CD14-positive monocyte (primary cell): ENCODE measurements at regions not wholly inside any gene's neighbourhood (a gene's known extent, or its start where the extent isn't known, plus 50 kb on each side); places are given as distances from the start of the nearest gene placed in this dataset.

Source experiments
- DNase-seq, 3 donors: peaks; one replicate each; pipeline ENCODE4 v3.0.0-alpha.2; 2011 to 2022
- H2AFZ ChIP-seq: 2 replicates; pipeline ENCODE4 v1.6.0; 2012; ENCODE audit warnings: mild to moderate bottlenecking, low read depth, low read length, inconsistent platforms; ENCODE audit not compliant: insufficient read depth, poor library complexity, severe bottlenecking
- H3K27ac ChIP-seq, 2 donors: 1 replicate in 1 of 2; 2 replicates in 1 of 2; pipeline ENCODE4 v1.5.1; 2012 to 2013; ENCODE audit warnings: low read length in 2 of 2, control low read depth in 1 of 2, inconsistent platforms in 1 of 2, low read depth in 1 of 2, mild to moderate bottlenecking in 1 of 2
- H3K27me3 ChIP-seq, 2 donors: one replicate each; pipeline versions ENCODE4 v1.6.0 to v1.6.1; 2011 to 2013; ENCODE audit warnings: low read length in 2 of 2; ENCODE audit not compliant: control insufficient read depth in 2 of 2, insufficient read depth in 2 of 2
- H3K36me3 ChIP-seq, 2 donors: replicated peaks in 1 of 2; 1 replicate in 1 of 2; 2 replicates in 1 of 2; pipeline versions ENCODE4 v1.5.1 to v1.6.1; 2012 to 2013; ENCODE audit warnings: low read length in 2 of 2, control low read depth in 1 of 2, inconsistent platforms in 1 of 2, mild to moderate bottlenecking in 1 of 2; ENCODE audit not compliant: insufficient read depth in 2 of 2, control insufficient read depth in 1 of 2
- H3K4me1 ChIP-seq, 2 donors: 1 replicate in 1 of 2; 2 replicates in 1 of 2; pipeline versions ENCODE4 v1.5.1 to v1.6.1; 2012 to 2013; ENCODE audit warnings: low read length in 2 of 2, control low read depth in 1 of 2, inconsistent platforms in 1 of 2, mild to moderate bottlenecking in 1 of 2, moderate library complexity in 1 of 2; ENCODE audit not compliant: insufficient read depth in 2 of 2, control insufficient read depth in 1 of 2
- H3K4me2 ChIP-seq: replicated peaks from 2 replicates; pipeline ENCODE3; 2012; ENCODE audit warnings: low read length, moderate library complexity, mild to moderate bottlenecking; ENCODE audit not compliant: poor library complexity, severe bottlenecking; ENCODE audit errors: extremely low read depth
- H3K4me3 ChIP-seq, 3 experiments: fragments of 200-600 bp in 1 of 3; sonication (generic) in 1 of 3; replicated peaks in 1 of 3; 1 replicate in 2 of 3; 2 replicates in 1 of 3; pipeline ENCODE4 v1.5.1; 2011 to 2013; ENCODE audit warnings: low read length in 3 of 3, mild to moderate bottlenecking in 3 of 3, control low read depth in 2 of 3, low read depth in 2 of 3, inconsistent platforms in 1 of 3, moderate library complexity in 1 of 3
- H3K79me2 ChIP-seq: 2 replicates; pipeline ENCODE4 v1.6.0; 2012; ENCODE audit warnings: mild to moderate bottlenecking, control low read depth, inconsistent platforms, low read length, moderate library complexity; ENCODE audit not compliant: insufficient read depth
- H3K9ac ChIP-seq: 2 replicates; pipeline ENCODE4 v1.6.0; 2017; ENCODE audit warnings: low read length, mild to moderate bottlenecking; ENCODE audit not compliant: insufficient read depth, poor library complexity, severe bottlenecking
- H3K9me3 ChIP-seq, 2 donors: replicated peaks in 1 of 2; 1 replicate in 1 of 2; 2 replicates in 1 of 2; pipeline versions ENCODE4 v1.5.1 to v1.6.1; 2012 to 2013; ENCODE audit warnings: low read length in 2 of 2, control low read depth in 1 of 2; ENCODE audit not compliant: control insufficient read depth in 1 of 2, insufficient read depth in 1 of 2
- H4K20me1 ChIP-seq: 2 replicates; pipeline ENCODE4 v1.6.0; 2012; ENCODE audit warnings: mild to moderate bottlenecking, low read length, control low read depth, moderate library complexity; ENCODE audit not compliant: insufficient read depth
- H3K27ac Mint-ChIP-seq, 7 donors: one replicate each; pipeline ENCODE4 v1.8.0; 2020; ENCODE audit warnings: mild to moderate bottlenecking in 7 of 7, mixed read lengths in 7 of 7, moderate library complexity in 6 of 7, inconsistent platforms in 2 of 7
- H3K27me3 Mint-ChIP-seq, 3 donors: one replicate each; pipeline ENCODE4 v1.8.0; 2021 to 2022; ENCODE audit warnings: low read depth in 3 of 3, mild to moderate bottlenecking in 3 of 3, mixed read lengths in 3 of 3, moderate library complexity in 3 of 3, inconsistent platforms in 1 of 3
- H3K36me3 Mint-ChIP-seq, 2 donors: one replicate each; pipeline ENCODE4 v1.8.0; 2020; ENCODE audit warnings: mixed read lengths in 2 of 2, inconsistent platforms in 1 of 2, mild to moderate bottlenecking in 1 of 2
- H3K4me1 Mint-ChIP-seq: one replicate; pipeline ENCODE4 v1.8.0; 2020; ENCODE audit warnings: mild to moderate bottlenecking, mixed read lengths
- H3K4me3 Mint-ChIP-seq, 2 donors: one replicate each; pipeline ENCODE4 v1.8.0; 2020; ENCODE audit warnings: mild to moderate bottlenecking in 2 of 2, mixed read lengths in 2 of 2, moderate library complexity in 1 of 2
- H3K9me3 Mint-ChIP-seq, 7 donors: one replicate each; pipeline ENCODE4 v1.8.0; 2020 to 2022; ENCODE audit warnings: mixed read lengths in 7 of 7, mild to moderate bottlenecking in 6 of 7, moderate library complexity in 6 of 7, inconsistent platforms in 2 of 7
- WGBS: methylation state at CpG from one replicate; pipeline ENCODE4 v1.1.5; 2013; ENCODE audit warnings: missing lambda C conversion rate; ENCODE audit not compliant: insufficient coverage; 5-methylcytosine and 5-hydroxymethylcytosine counted together
- intact Hi-C, 2 donors: fragments of 100-400 bp; cut with micrococcal nuclease; formaldehyde crosslinking; loops; one replicate each; pipeline versions ENCODE4 v1.15.0 to v1.15.1; 2023
- TF ChIP-seq, protein P1 (sequence below): fragments of 200-600 bp; IDR thresholded peaks from one replicate; pipeline ENCODE4 v1.8.0; 2022; ENCODE audit warnings: antibody characterized with exemption, mild to moderate bottlenecking

DNA sequence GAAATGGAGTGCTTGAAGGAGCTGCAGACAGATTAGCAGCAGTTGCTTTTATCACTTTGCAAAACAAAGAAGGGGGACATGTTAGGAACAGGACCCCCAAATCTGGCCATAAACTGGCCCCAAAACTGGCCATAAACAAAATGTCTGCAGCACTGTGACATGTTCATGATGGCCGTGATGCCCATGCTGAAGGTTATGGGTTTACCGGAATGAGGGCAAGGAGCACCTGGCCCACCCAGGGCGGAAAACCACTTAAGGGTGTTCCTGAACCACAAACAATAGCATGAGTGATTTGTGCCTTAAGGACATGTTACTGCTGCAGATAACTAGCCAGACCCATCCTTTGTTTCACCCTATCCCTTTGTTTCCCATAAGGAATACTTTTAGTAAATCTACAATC, 79.6 kb upstream of the GC start:
- no peaks in the 10 kb centered on the region for H3K4me1 Mint-ChIP-seq
- H3K4me3 ChIP-seq: no peak overlapping the region
- no peak overlapping the region for H3K27ac ChIP-seq
- H3K27ac Mint-ChIP-seq: no peak overlapping the region
- H3K9me3 ChIP-seq: peaks cover 12 to 24% of the 10 kb centered on the region in 2 donors
- TF ChIP-seq, protein P1, sequence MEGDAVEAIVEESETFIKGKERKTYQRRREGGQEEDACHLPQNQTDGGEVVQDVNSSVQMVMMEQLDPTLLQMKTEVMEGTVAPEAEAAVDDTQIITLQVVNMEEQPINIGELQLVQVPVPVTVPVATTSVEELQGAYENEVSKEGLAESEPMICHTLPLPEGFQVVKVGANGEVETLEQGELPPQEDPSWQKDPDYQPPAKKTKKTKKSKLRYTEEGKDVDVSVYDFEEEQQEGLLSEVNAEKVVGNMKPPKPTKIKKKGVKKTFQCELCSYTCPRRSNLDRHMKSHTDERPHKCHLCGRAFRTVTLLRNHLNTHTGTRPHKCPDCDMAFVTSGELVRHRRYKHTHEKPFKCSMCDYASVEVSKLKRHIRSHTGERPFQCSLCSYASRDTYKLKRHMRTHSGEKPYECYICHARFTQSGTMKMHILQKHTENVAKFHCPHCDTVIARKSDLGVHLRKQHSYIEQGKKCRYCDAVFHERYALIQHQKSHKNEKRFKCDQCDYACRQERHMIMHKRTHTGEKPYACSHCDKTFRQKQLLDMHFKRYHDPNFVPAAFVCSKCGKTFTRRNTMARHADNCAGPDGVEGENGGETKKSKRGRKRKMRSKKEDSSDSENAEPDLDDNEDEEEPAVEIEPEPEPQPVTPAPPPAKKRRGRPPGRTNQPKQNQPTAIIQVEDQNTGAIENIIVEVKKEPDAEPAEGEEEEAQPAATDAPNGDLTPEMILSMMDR: no peak
- no peak overlapping the region for H3K4me2 ChIP-seq
- no CpG with 5 or more reads among the region's 3 CpGs for WGBS
- no peaks in the 10 kb centered on the region for H3K4me1 ChIP-seq
- no peak overlapping the region for H3K9ac ChIP-seq
- DNase-seq: no peak
- intact Hi-C loops: no loop called here
- no peaks in the 10 kb centered on the region for H3K79me2 ChIP-seq
- no peaks in the 10 kb centered on the region for H3K36me3 ChIP-seq
- H3K27me3 ChIP-seq: no peaks in the 10 kb centered on the region
- no peak overlapping the region for H2AFZ ChIP-seq
- H3K4me3 Mint-ChIP-seq: no peak overlapping the region
- no peaks in the 10 kb centered on the region for H3K36me3 Mint-ChIP-seq
- H4K20me1 ChIP-seq: no peaks in the 10 kb centered on the region
- peaks cover 0 to 2% (median 0%) of the 10 kb centered on the region in 3 donors for H3K27me3 Mint-ChIP-seq
- H3K9me3 Mint-ChIP-seq: peaks cover 2 to 36% (median 13%) of the 10 kb centered on the region in 7 donors

DNA sequence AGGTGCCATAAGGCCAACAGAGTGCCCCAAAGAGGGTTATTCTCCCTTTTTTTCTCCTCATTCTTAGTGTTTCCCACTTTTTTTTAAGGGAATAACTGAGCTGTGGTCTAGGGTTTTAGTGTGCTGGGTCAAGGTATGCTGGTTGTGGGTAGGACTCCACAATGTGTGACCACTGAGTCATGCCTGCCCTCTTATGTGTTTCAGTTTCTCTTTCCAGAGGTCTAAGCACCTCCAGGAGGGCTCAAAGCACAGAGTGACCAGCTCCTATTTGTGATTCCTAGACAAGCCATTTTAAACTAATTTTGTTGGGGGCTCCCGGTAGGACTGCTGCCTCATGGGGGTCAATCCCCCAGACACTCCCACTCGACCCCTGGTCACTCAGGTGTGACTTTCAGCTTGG, 80.5 kb upstream of the GC start:
- Histone ChIP-seq H3K79me2 (no peaks in the 10 kb centered on the region), H3K9ac (no peak overlapping the region), H2AFZ (no peak overlapping the region), H3K4me3 (no peak overlapping the region), H3K4me2 (no peak overlapping the region), H3K4me1 (no peaks in the 10 kb centered on the region), H4K20me1 (no peaks in the 10 kb centered on the region), H3K27me3 (no peaks in the 10 kb centered on the region), H3K9me3 (peaks cover 12 to 21% of the 10 kb centered on the region in 2 donors), H3K27ac (no peak overlapping the region), H3K36me3 (no peaks in the 10 kb centered on the region)
- H3K9me3 Mint-ChIP-seq: peaks cover 2 to 35% (median 13%) of the 10 kb centered on the region in 7 donors
- WGBS: no CpG with 5 or more reads among the region's 2 CpGs
- no peaks in the 10 kb centered on the region for H3K4me1 Mint-ChIP-seq
- peaks cover 0 to 2% (median 0%) of the 10 kb centered on the region in 3 donors for H3K27me3 Mint-ChIP-seq
- no peaks in the 10 kb centered on the region for H3K36me3 Mint-ChIP-seq
- H3K4me3 Mint-ChIP-seq: no peak overlapping the region
- no peak for DNase-seq
- TF ChIP-seq, protein P1: no peak
- intact Hi-C loops: no loop called here
- no peak overlapping the region for H3K27ac Mint-ChIP-seq
